Left cardiac atrium (tissue), 4 donors: ENCODE measurements at regions not wholly inside any gene's neighbourhood (a gene's known extent, or its start where the extent isn't known, plus 50 kb on each side); places are given as distances from the start of the nearest gene placed in this dataset.

Experiments used
- ATAC-seq, 2 donors: fragments of 200-7000 bp; cut with Tn5 transposase; one replicate each; pipeline ENCODE4 v1.9.1; 2020; ENCODE audit warnings: mild to moderate bottlenecking in 2 of 2, moderate library complexity in 2 of 2
- DNase-seq: peaks from one replicate; pipeline ENCODE4 v3.0.0-alpha.2; 2020
- intact Hi-C, 2 donors: fragments of 100-400 bp; cut with DNase I; formaldehyde crosslinking; loops; one replicate each; pipeline versions ENCODE4 v1.14.1 to v1.15.1; 2022 to 2023
- donor health status: DM: no; HTN: yes; CAD: no.
- donor health status: DM: no; HTN: yes; CAD: no; lungs with severe emphysema.
- donor health status: DM: yes; HTN: yes; CAD: no.
- donor health status: Dilated cardiomyopathy.

DNA sequence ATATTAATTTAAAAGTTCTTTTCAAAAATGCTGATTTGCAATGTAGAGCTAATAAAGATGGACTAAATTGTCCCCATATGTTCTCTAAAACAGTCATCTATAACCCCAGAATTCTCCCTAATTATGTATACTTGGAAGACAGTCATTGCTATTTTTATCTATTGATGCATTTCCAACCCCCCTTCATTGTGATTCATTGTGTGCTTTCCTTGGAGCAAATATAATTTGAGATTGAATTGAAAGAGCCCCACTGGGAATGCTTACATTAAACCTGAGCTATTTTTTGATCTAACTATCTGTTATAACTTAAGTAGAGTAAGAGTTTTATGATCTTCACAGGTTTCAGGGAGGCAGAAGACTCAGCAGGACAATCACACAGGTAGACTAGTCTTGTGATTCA is 73.7 kb upstream of the PTCHD4 start:
- DNase-seq (no peak), ATAC-seq (no peak)
- intact Hi-C loops = no loop called here

DNA sequence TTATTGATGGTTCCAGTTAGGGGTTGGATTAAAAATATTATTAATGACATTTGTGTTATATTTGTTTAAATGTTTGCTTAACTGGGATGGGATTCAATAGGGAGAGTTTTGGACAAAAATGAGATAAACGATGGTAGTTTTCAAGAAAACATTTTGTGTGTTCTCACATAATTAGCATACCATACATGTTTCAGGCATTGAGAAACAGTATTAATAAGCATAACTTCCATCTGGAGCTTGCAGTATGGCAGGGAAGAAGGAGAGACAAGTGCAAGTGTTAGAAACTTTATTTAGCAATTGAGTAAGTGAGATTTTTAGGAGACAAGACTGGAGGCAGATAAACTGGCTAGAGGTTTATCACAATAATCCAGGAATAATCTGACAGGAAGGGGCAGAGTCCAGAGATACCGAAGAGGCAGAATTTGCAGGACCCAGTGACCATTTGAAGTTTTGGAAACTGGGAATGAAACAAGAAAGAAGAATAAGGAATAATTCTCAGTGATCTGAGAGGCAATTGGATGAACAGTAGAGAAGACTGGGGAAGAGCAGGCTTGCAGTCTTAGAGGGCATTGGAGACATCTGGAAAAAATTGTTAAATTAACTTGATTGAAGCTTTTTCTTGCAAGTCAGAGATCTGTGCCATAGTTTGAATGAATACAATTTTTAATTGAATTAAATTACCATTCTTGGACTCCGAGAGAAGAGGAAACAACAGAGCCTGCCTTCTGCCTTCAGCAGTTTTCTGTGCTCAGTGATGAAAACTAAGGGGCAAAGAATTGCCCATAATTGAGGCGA is 73.0 kb upstream of the PTCHD4 start:
- ATAC-seq (no peak), DNase-seq (no peak)
- intact Hi-C loops = no loop called here

DNA sequence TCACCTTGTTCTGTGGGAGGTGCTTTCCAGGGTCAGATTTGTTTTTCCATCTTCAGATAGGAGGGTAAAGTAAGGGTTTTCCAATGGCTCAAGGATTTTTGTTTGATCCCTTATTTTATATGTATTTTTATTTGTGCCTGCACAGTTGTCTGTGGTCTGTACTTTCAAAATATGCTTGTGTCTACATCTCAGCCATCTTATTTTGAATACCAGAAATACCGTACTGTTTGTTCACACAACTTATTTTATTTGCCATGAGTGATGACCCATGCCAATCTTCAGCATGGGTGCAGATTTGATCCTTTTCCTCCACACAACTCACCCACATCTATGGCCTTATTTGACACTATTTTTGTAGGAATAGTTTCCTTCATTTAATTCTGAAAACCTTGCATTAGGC is 72.2 kb upstream of the PTCHD4 start:
- ATAC-seq (no peak), DNase-seq (no peak)
- intact Hi-C loops = no loop called here

DNA sequence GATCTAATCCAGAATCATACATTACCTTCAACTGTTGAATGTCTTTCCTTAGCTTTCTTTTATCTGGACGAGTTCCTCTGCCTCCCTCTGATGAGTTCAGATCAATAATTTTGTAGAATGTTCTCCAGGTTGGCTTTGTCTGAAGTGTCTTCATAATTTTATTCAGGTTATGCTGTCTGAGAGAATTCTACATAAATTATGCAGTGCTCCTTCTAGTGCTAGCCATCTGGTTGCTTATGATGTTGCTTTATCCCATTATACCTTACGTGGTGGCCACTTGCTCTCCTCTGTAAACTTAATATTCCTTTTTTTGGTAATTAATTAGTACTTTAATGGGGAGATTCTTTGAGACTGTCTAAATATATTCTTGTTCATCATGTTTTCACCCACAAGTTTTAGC is 67.7 kb upstream of the PTCHD4 start:
- DNase-seq = no peak
- intact Hi-C loops = no loop called here
- ATAC-seq = no peak

DNA sequence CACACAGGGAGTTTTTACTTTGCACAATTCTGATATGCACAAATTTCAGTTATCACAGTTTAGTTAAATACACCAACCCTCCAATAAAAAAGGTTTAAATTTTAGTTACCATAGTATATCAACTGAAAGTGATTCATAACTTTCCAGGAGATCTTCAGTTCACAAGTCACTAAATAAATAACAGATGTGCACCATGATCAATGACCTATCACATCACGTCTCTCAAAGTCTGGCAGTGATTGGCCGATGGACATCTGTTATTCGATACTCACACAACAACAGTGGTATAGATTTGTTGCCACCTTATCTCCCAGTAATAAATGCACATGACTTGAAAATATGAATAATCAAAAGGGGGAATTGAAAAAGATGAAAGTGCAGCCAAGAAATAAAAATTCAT is 66.8 kb upstream of the PTCHD4 start:
- intact Hi-C loops = no loop called here
- ATAC-seq (no peak), DNase-seq (no peak)

DNA sequence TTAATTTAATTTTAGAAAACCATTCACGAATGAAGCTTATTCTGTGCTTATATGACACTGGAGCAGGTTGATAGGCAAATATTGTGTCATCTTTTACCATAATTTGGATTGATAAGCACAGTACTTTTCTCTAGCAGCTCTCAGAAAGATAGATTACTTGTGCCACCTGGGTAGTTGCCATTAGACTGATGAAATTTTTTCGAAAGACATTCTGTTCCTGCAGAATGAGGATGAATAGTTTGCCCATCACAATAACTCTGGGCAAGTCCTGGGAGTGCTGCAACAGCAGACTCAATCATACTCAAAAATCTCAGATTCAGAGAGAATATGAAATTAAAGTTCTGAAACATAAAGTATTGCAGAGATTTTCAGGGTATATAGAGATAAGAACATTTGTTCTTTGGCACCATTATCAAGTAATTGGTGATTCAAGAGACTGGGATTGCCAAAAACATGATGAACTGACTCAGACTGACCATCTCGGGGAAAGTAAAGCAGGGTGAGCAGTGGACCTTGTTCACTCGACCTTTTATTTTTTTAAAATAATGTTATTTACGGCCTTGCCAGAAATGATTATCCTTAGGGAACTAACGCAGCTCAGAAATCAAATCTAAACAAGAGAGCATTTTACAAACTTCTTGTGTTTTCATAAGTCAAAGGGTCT is 65.8 kb upstream of the PTCHD4 start:
- no peak for ATAC-seq
- intact Hi-C loops = no loop called here
- DNase-seq = no peak

DNA sequence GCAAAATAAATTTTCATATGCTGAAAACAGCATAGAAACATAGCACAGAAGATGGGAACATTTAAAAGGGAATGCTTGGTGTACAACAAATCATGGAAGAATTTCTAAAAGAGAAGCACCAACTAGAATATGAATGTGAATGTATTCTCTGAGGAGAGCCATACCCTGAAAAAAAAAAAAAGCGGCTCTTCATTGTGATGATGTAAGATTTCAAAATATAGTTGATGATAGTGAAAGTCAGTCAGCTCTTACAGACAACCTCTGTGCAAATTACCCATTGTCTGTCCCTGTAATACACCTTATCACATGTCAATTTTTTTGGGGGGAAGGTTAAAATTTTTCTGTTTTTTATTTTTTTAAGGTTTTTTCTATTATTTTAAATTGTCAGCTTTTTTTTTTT is 58.6 kb upstream of the PTCHD4 start:
- no peak for ATAC-seq
- no peak for DNase-seq
- intact Hi-C loops = no loop called here
